ENCODE measurements at regions not wholly inside any gene's neighbourhood (a gene's known extent, or its start where the extent isn't known, plus 50 kb on each side); places are given as distances from the start of the nearest gene placed in this dataset.

DNA sequence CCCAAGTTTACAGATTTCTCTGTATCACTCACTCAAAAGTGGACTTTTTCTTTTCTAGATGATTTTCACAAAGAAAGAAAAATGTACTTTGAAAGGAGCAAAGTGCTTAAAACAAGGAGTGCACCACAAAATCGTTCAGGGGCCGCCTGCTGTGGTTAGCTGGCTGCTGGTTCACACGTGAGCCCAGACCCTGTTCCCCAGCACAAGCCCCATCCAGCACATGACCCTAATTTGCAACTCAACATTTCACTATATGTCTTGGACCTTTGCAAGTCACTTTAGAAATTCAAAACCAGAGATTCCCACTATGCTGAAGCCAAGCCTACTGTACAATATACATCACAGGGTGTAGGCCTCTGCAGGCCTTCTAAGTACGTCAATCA lies 95.5 kb upstream of the NHSL1 start:
- FAIRE-seq = no peak
- H2AFZ ChIP-seq (ENCODE audit: low read depth, low read length) = no peak overlapping the region
- H3K9ac ChIP-seq (replicated peaks; ENCODE audit: extremely low read depth, insufficient read depth, low read length) = peak overlapping the region; percentile 20
- no peaks in the 10 kb centered on the region for H4K20me1 ChIP-seq (replicated peaks; ENCODE audit: control insufficient read depth, extremely low read depth, insufficient read depth, low read length)
- H3K36me3 ChIP-seq (ENCODE audit: control insufficient read depth in 2 of 2, extremely low read depth in 1 of 2, insufficient read depth in 2 of 2, low read length in 2 of 2) = no peaks in the 10 kb centered on the region
- H3K27me3 ChIP-seq (ENCODE audit: control insufficient read depth in 2 of 2, insufficient read depth in 2 of 2, low read length in 2 of 2) = no peaks in the 10 kb centered on the region
- POLR2A ChIA-PET = no interaction called here
- dilution Hi-C loops (cut with MboI; ENCODE audit: extremely low pct_ligation_motif_present, low sequenced_read_pairs) (no loop called here), intact Hi-C loops (cut with micrococcal nuclease) (loop anchor here (5.0 kb wide), 1 partner anchor 378 kb away; no protein-coding TSS in a partner anchor)
- H3K4me2 ChIP-seq (ENCODE audit: insufficient read depth, low read length) = no peak overlapping the region
- CTCF ChIA-PET = interaction anchor here (1.3 to 4.9 kb wide), 3 partner anchors 98 to 770 kb away, joined by 6 to 33 read pairs (median 9); no protein-coding TSS in a partner anchor
- H3K9me1 ChIP-seq (replicated peaks; ENCODE audit: control insufficient read depth, extremely low read depth, insufficient read depth, low read length) = no peaks in the 10 kb centered on the region
- BruUV-seq (replicated peaks) = no TSS peak
- DNase-seq (ENCODE audit: low read depth, low spot score) = no peak
- peaks cover 32% of the 10 kb centered on the region for H3K79me2 ChIP-seq (ENCODE audit: control insufficient read depth, insufficient read depth, low read length)
- H3K4me3 ChIP-seq (replicated peaks in 1 of 3; ENCODE audit: insufficient read depth in 1 of 3, low read depth in 1 of 3, low read length in 3 of 3) = no peak overlapping the region
- no peak for TF ChIP-seq MYC (IDR thresholded peaks at IDR 0.05; ENCODE audit: low read depth, low read length)
- TF ChIP-seq JUN (IDR thresholded peaks at IDR 0.05; ENCODE audit: borderline replicate concordance, insufficient read depth, insufficient read length, low read depth) = no peak
- TF ChIP-seq POLR2AphosphoS5 (IDR thresholded peaks at IDR 0.05; ENCODE audit: insufficient read depth, low read depth, low read length) = no peak
- H3K27ac ChIP-seq (ENCODE audit: insufficient read depth, low read depth, low read length) = peak overlapping the region; percentile 96
- H3K4me1 ChIP-seq (ENCODE audit: control insufficient read depth, extremely low read depth, insufficient read depth, low read length) = peaks cover 56% of the 10 kb centered on the region
- no peaks in the 10 kb centered on the region for H3K9me3 ChIP-seq (replicated peaks; ENCODE audit: control insufficient read depth, insufficient read depth, low read length)

DNA sequence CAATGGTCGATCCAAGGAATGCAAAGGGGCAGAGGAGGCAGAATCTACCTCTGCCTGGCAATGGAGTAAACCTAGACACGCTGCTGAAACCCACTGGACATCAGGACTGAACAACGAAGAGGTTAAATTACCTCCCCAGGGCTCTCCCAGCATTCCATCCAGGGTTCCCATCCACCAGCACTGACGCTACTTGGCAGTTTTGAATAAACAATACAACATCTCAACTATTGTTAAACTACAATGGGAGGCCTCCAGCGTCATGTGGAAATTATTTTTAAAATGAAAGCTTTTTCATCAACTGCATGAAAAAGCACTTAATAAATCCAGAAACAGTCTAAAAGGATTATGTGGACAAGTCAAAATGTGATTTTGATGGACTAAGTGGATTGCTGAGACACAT lies 96.8 kb upstream of the NHSL1 start:
- intact Hi-C loops (cut with micrococcal nuclease) = no loop called here
- Histone ChIP-seq H3K27ac (ENCODE audit: insufficient read depth, low read depth, low read length) (peak overlapping the region; percentile 70), H3K27me3 (ENCODE audit: control insufficient read depth in 2 of 2, insufficient read depth in 2 of 2, low read length in 2 of 2) (no peaks in the 10 kb centered on the region), H3K9me3 (replicated peaks; ENCODE audit: control insufficient read depth, insufficient read depth, low read length) (no peaks in the 10 kb centered on the region), H2AFZ (ENCODE audit: low read depth, low read length) (no peak overlapping the region), H3K4me1 (ENCODE audit: control insufficient read depth, extremely low read depth, insufficient read depth, low read length) (peaks cover 62% of the 10 kb centered on the region), H3K79me2 (ENCODE audit: control insufficient read depth, insufficient read depth, low read length) (peaks cover 31% of the 10 kb centered on the region), H3K9ac (replicated peaks; ENCODE audit: extremely low read depth, insufficient read depth, low read length) (no peak overlapping the region), H4K20me1 (replicated peaks; ENCODE audit: control insufficient read depth, extremely low read depth, insufficient read depth, low read length) (no peaks in the 10 kb centered on the region), H3K4me3 (replicated peaks in 1 of 3; ENCODE audit: insufficient read depth in 1 of 3, low read depth in 1 of 3, low read length in 3 of 3) (no peak overlapping the region), H3K4me2 (ENCODE audit: insufficient read depth, low read length) (no peak overlapping the region), H3K36me3 (ENCODE audit: control insufficient read depth in 2 of 2, extremely low read depth in 1 of 2, insufficient read depth in 2 of 2, low read length in 2 of 2) (no peaks in the 10 kb centered on the region), H3K9me1 (replicated peaks; ENCODE audit: control insufficient read depth, extremely low read depth, insufficient read depth, low read length) (no peaks in the 10 kb centered on the region)
- TF ChIP-seq JUN (IDR thresholded peaks at IDR 0.05; ENCODE audit: borderline replicate concordance, insufficient read depth, insufficient read length, low read depth) (no peak), MYC (IDR thresholded peaks at IDR 0.05; ENCODE audit: low read depth, low read length) (no peak), POLR2A (IDR thresholded peaks at IDR 0.05; ENCODE audit: low read depth, low read length) (no peak), FOS (IDR thresholded peaks at IDR 0.05; ENCODE audit: borderline replicate concordance, insufficient read depth, low read length) (no peak), GATA2 (IDR thresholded peaks at IDR 0.05; ENCODE audit: insufficient read depth, insufficient read length, low read depth, low read length) (no peak), EZH2 (IDR thresholded peaks at IDR 0.05; ENCODE audit: borderline replicate concordance, low read depth, low read length, severe bottlenecking) (no peak), POLR2AphosphoS5 (IDR thresholded peaks at IDR 0.05; ENCODE audit: insufficient read depth, low read depth, low read length) (no peak)
- TF ChIP-seq, protein P1, sequence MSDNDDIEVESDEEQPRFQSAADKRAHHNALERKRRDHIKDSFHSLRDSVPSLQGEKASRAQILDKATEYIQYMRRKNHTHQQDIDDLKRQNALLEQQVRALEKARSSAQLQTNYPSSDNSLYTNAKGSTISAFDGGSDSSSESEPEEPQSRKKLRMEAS (IDR thresholded peaks at IDR 0.05; ENCODE audit: insufficient read depth, insufficient read length) = no peak
- TF ChIP-seq, protein P2, sequence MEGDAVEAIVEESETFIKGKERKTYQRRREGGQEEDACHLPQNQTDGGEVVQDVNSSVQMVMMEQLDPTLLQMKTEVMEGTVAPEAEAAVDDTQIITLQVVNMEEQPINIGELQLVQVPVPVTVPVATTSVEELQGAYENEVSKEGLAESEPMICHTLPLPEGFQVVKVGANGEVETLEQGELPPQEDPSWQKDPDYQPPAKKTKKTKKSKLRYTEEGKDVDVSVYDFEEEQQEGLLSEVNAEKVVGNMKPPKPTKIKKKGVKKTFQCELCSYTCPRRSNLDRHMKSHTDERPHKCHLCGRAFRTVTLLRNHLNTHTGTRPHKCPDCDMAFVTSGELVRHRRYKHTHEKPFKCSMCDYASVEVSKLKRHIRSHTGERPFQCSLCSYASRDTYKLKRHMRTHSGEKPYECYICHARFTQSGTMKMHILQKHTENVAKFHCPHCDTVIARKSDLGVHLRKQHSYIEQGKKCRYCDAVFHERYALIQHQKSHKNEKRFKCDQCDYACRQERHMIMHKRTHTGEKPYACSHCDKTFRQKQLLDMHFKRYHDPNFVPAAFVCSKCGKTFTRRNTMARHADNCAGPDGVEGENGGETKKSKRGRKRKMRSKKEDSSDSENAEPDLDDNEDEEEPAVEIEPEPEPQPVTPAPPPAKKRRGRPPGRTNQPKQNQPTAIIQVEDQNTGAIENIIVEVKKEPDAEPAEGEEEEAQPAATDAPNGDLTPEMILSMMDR (IDR thresholded peaks at IDR 0.05; ENCODE audit: extremely low read depth in 1 of 2, insufficient read depth in 1 of 2, low read depth in 1 of 2, low read length in 2 of 2) = no peak
- ChIA-PET POLR2A (interaction anchor here (0.7 kb wide), 1 partner anchor 61 kb away, joined by 4 read pairs; no protein-coding TSS in a partner anchor), CTCF (interaction anchor here (0.7 to 1.1 kb wide), 2 partner anchors 31 to 173 kb away, joined by 3 read pairs; no protein-coding TSS in a partner anchor)
- no peak for DNase-seq (ENCODE audit: low read depth, low spot score)
- no TSS peak for BruUV-seq (replicated peaks)
- dilution Hi-C loops (cut with MboI; ENCODE audit: extremely low pct_ligation_motif_present, low sequenced_read_pairs) = no loop called here
- FAIRE-seq = no peak

Measured in endothelial cell of umbilical vein (primary cell).